GM12878 (cell line): ENCODE measurements at regions not wholly inside any gene's neighbourhood (a gene's known extent, or its start where the extent isn't known, plus 50 kb on each side); places are given as distances from the start of the nearest gene placed in this dataset.
A peak's percentile ranks its signal among the peaks of the same experiment; 100 is the strongest.

Experiments
- ATAC-seq: fragments of 200-7000 bp; cut with Tn5 transposase; 3 replicates; pipeline ENCODE4 v1.9.1; 2020; ENCODE audit warnings: mild to moderate bottlenecking, moderate library complexity
- BruUV-seq: library from RNA; stranded (reverse); fragments of 400-500 nt; replicated peaks from 2 replicates; lab custom pipeline; 2021; lab: Mats Ljungman, UMichigan
- CTCF ChIA-PET: fragments of 300-600 bp; sonication (Branson Sonifier 250); formaldehyde crosslinking; extraction: SDS; loops from one replicate; lab custom pipeline; 2021; ENCODE audit warnings: inconsistent platforms; lab: Yijun Ruan, JAX
- POLR2A ChIA-PET: fragments of 350-600 bp; formaldehyde crosslinking; extraction: SDS; loops from one replicate; lab custom pipeline; 2021; ENCODE audit warnings: inconsistent platforms; lab: Charles Lee
- RAD21 ChIA-PET: fragments of 300-600 bp; sonication (Branson Sonifier 250); formaldehyde crosslinking; loops from one replicate; lab custom pipeline; 2023; ENCODE audit warnings: antibody characterized with exemption; ENCODE audit not compliant: unreplicated experiment; lab: Charles Lee
- SMC1A ChIA-PET: fragments of 300-600 bp; sonication (Branson Sonifier 250); formaldehyde crosslinking; loops from one replicate; lab custom pipeline; 2023; ENCODE audit not compliant: unreplicated experiment, uncharacterized antibody; lab: Charles Lee
- DNase-seq: peaks from one replicate; pipeline ENCODE4 v3.0.0-alpha.2; 2011; ENCODE audit warnings: low read depth, low spot score
- FAIRE-seq: peaks from 3 replicates; lab custom pipeline; 2011; peaks lifted over from hg19 to GRCh38; lab: Jason Lieb, UNC
- H2AFZ ChIP-seq: 2 replicates; pipeline ENCODE4 v1.6.0; 2011; ENCODE audit warnings: low read depth, low read length, control low read depth; ENCODE audit not compliant: control insufficient read depth
- H3K27ac ChIP-seq: 2 replicates; pipeline ENCODE4 v1.5.1; 2011; ENCODE audit warnings: control low read depth; ENCODE audit not compliant: control insufficient read depth, insufficient read depth
- H3K27me3 ChIP-seq, 2 experiments: replicated peaks in 1 of 2; 2 replicates each; pipeline versions ENCODE4 v1.6.0 to v1.6.1; 2011; ENCODE audit warnings: low read length in 1 of 2; ENCODE audit not compliant: control insufficient read depth in 2 of 2, insufficient read depth in 2 of 2
- H3K36me3 ChIP-seq, 2 experiments: 2 replicates each; pipeline ENCODE4 v1.5.1; 2011; ENCODE audit warnings: low read length in 1 of 2; ENCODE audit not compliant: control insufficient read depth in 2 of 2, insufficient read depth in 2 of 2
- H3K4me1 ChIP-seq: 2 replicates; pipeline ENCODE4 v1.6.1; 2011; ENCODE audit warnings: mild to moderate bottlenecking, low read length, moderate library complexity, mixed read lengths; ENCODE audit not compliant: control insufficient read depth, insufficient read depth
- H3K4me2 ChIP-seq: 2 replicates; pipeline ENCODE4 v1.6.0; 2011; ENCODE audit warnings: control low read depth; ENCODE audit not compliant: control insufficient read depth, insufficient read depth
- H3K4me3 ChIP-seq: fragments of 200-600 bp; sonication (generic); 2 replicates; pipeline ENCODE4 v1.5.1; 2016
- H3K79me2 ChIP-seq: 2 replicates; pipeline ENCODE4 v1.6.0; 2011; ENCODE audit warnings: low read length; ENCODE audit not compliant: control insufficient read depth, insufficient read depth
- H3K9ac ChIP-seq: 2 replicates; pipeline ENCODE4 v1.8.0; 2011; ENCODE audit warnings: low read length, control low read depth, mixed read lengths; ENCODE audit not compliant: control insufficient read depth, insufficient read depth
- H3K9me3 ChIP-seq: replicated peaks from 3 replicates; pipeline ENCODE4 v1.5.1; 2011; ENCODE audit warnings: mild to moderate bottlenecking, low read length; ENCODE audit not compliant: control insufficient read depth, insufficient read depth
- H4K20me1 ChIP-seq: 2 replicates; pipeline ENCODE4 v1.6.0; 2011; ENCODE audit not compliant: control insufficient read depth, insufficient read depth
- CHD2 ChIP-seq: IDR thresholded peaks from 2 replicates; pipeline ENCODE4 v1.6.1; 2011; ENCODE audit warnings: low read depth, low read length, improper control_type of control experiment, borderline replicate concordance
- CHD4 ChIP-seq: fragments of 200-600 bp; sonication (generic); IDR thresholded peaks from 2 replicates; pipeline ENCODE4 v1.6.1; 2016; ENCODE audit warnings: mild to moderate bottlenecking
- CREB1 ChIP-seq: IDR thresholded peaks from 2 replicates; pipeline ENCODE4 v1.6.1; 2012; ENCODE audit warnings: low read depth, mild to moderate bottlenecking, inconsistent platforms
- CREM ChIP-seq: IDR thresholded peaks from 2 replicates; pipeline ENCODE4 v1.6.1; 2014; ENCODE audit warnings: antibody characterized with exemption, low read depth
- DPF2 ChIP-seq: fragments of 450-650 bp; IDR thresholded peaks from 2 replicates; pipeline ENCODE4 v1.6.1; 2017; ENCODE audit warnings: mild to moderate bottlenecking
- HSF1 ChIP-seq: fragments of 150-350 bp; IDR thresholded peaks from 2 replicates; pipeline ENCODE4 v1.6.1; 2014; ENCODE audit warnings: mild to moderate bottlenecking, low read depth, low read length
- IKZF2 ChIP-seq, 2 experiments: fragments of 450-650 bp; IDR thresholded peaks; 2 replicates each; pipeline ENCODE4 v1.6.1; 2017; ENCODE audit warnings: mild to moderate bottlenecking in 2 of 2, moderate library complexity in 2 of 2
- JUND ChIP-seq: IDR thresholded peaks from 2 replicates; pipeline ENCODE4 v1.6.1; 2012; ENCODE audit warnings: low read depth, mild to moderate bottlenecking, low read length, improper control_type of control experiment, moderate library complexity
- PBX3 ChIP-seq: IDR thresholded peaks from 2 replicates; pipeline ENCODE4 v1.6.1; 2011; ENCODE audit warnings: mild to moderate bottlenecking, low read depth, low read length, moderate library complexity; ENCODE audit not compliant: insufficient replicate concordance
- PKNOX1 ChIP-seq: fragments of 450-650 bp; IDR thresholded peaks from 2 replicates; pipeline ENCODE4 v1.6.1; 2016; ENCODE audit warnings: mild to moderate bottlenecking
- PML ChIP-seq: IDR thresholded peaks from 2 replicates; pipeline ENCODE4 v1.6.1; 2012; ENCODE audit warnings: low read length, inconsistent platforms
- POLR2AphosphoS2 ChIP-seq: IDR thresholded peaks from 2 replicates; pipeline ENCODE4 v1.6.1; 2011; ENCODE audit warnings: low read depth, mild to moderate bottlenecking, low read length, improper control_type of control experiment, moderate library complexity
- POLR2AphosphoS5 ChIP-seq: IDR thresholded peaks from 2 replicates; pipeline ENCODE4 v1.6.1; 2011; ENCODE audit warnings: mild to moderate bottlenecking, low read length, inconsistent platforms
- POU2F2 ChIP-seq: IDR thresholded peaks from 3 replicates; pipeline ENCODE4 v1.6.1; 2011; ENCODE audit warnings: low read depth, mild to moderate bottlenecking, low read length, borderline replicate concordance
- SIN3A ChIP-seq: IDR thresholded peaks from 2 replicates; pipeline ENCODE4 v1.6.1; 2012; ENCODE audit warnings: low read depth, low read length, improper control_type of control experiment
- SPI1 ChIP-seq: IDR thresholded peaks from 2 replicates; pipeline ENCODE4 v1.6.1; 2011; ENCODE audit warnings: low read depth, mild to moderate bottlenecking, low read length, moderate library complexity, borderline replicate concordance; ENCODE audit not compliant: insufficient read depth
- TARDBP ChIP-seq: IDR thresholded peaks from 2 replicates; pipeline ENCODE4 v1.6.1; 2016; ENCODE audit warnings: borderline replicate concordance
- YY1 ChIP-seq: IDR thresholded peaks from 2 replicates; pipeline ENCODE4 v1.6.1; 2011; ENCODE audit warnings: low read depth, mild to moderate bottlenecking, low read length
- ZBTB33 ChIP-seq: fragments of 450-650 bp; IDR thresholded peaks from 2 replicates; pipeline ENCODE4 v1.6.1; 2017; ENCODE audit warnings: mild to moderate bottlenecking
- WGBS: methylation state at CpG from one replicate; pipeline ENCODE4 v1.1.6; 2016; ENCODE audit warnings: low lambda C conversion rate; ENCODE audit not compliant: insufficient replicate concordance, insufficient coverage; ENCODE audit errors: missing lambda C conversion rate; 5-methylcytosine and 5-hydroxymethylcytosine counted together
- in situ Hi-C: fragments of 300-500 bp; cut with MboI; formaldehyde crosslinking; loops from 9 replicates; pipeline ENCODE4 v1.14.3; 2018; ENCODE audit warnings: mixed read lengths
- intact Hi-C: fragments of 100-400 bp; cut with micrococcal nuclease; formaldehyde crosslinking; loops from one replicate; pipeline ENCODE4 v1.14.2; 2022; ENCODE audit not compliant: unreplicated experiment

GRCh38 chr9:107883496-107884124, 394.0 kb upstream of the KLF4 start:
- peaks cover 9% of the 10 kb centered on the region for H3K4me1 ChIP-seq
- H3K4me3 ChIP-seq = no peak overlapping the region
- POLR2A ChIA-PET = interaction anchor here (1.2 kb wide), 1 partner anchor 11 kb away, joined by 3 read pairs; no protein-coding TSS in a partner anchor
- H2AFZ ChIP-seq = no peak overlapping the region; the same call in 1 of the 2 replicates
- RAD21 ChIA-PET = no interaction called here
- WGBS = 23% methylated on average over 4 of the region's 4 CpGs
- in situ Hi-C loops (no loop called here), intact Hi-C loops (no loop called here)
- H3K4me2 ChIP-seq = peak overlapping the region; percentile 67
- H3K79me2 ChIP-seq = no peaks in the 10 kb centered on the region
- CTCF ChIA-PET = interaction anchor here (0.8 to 1.1 kb wide), 2 partner anchors 8 to 29 kb away, joined by 3 read pairs; no protein-coding TSS in a partner anchor
- FAIRE-seq = peak; percentile 81
- H3K36me3 ChIP-seq = no peaks in the 10 kb centered on the region
- H4K20me1 ChIP-seq = no peaks in the 10 kb centered on the region
- no peaks in the 10 kb centered on the region for H3K27me3 ChIP-seq
- no TSS peak for BruUV-seq
- peak overlapping the region; percentile 28; the same call in 1 of the 2 replicates for H3K27ac ChIP-seq
- no peak for DNase-seq
- SMC1A ChIA-PET = interaction anchor here (0.9 to 2.9 kb wide), 3 partner anchors 11 to 132 kb away, joined by 3 to 9 read pairs (median 4); no protein-coding TSS in a partner anchor
- H3K9me3 ChIP-seq = no peaks in the 10 kb centered on the region; the same call in 2 of the 3 replicates
- peak; percentile 98 for ATAC-seq
- no peak overlapping the region for H3K9ac ChIP-seq
- TF ChIP-seq DPF2 = peak; percentile 43; the same call in 1 of the 2 replicates
- no peak for TF ChIP-seq POLR2AphosphoS2
- TF ChIP-seq IKZF2 (IDR thresholded peaks at IDR 0.05) = peak; percentile 37 to 60; a peak in 2 of 4 replicates
- no peak for TF ChIP-seq YY1
- no peak for TF ChIP-seq SIN3A
- TF ChIP-seq HSF1 = no peak
- no peak for TF ChIP-seq JUND
- TF ChIP-seq POLR2AphosphoS5 = no peak
- TF ChIP-seq PKNOX1 = no peak
- no peak for TF ChIP-seq CHD4
- no peak for TF ChIP-seq CREB1
- TF ChIP-seq CREM = no peak
- TF ChIP-seq PML = no peak
- no peak for TF ChIP-seq PBX3
- no peak for TF ChIP-seq ZBTB33
- TF ChIP-seq SPI1 = peak; percentile 87
- no peak for TF ChIP-seq TARDBP
- TF ChIP-seq POU2F2 = no peak
- no peak for TF ChIP-seq CHD2
